B cell (primary cell): ENCODE measurements at regions not wholly inside any gene's neighbourhood (a gene's known extent, or its start where the extent isn't known, plus 50 kb on each side); places are given as distances from the start of the nearest gene placed in this dataset.

Experiments used
- EZH2 ChIP-seq: IDR thresholded peaks from 2 replicates; pipeline ENCODE4 v1.6.1; 2012; ENCODE audit warnings: borderline replicate concordance, low read depth, mild to moderate bottlenecking, moderate library complexity, low read length; ENCODE audit not compliant: insufficient read depth, poor library complexity, severe bottlenecking
- TF ChIP-seq, protein P1 (sequence below): fragments of 200-600 bp; IDR thresholded peaks from one replicate; pipeline ENCODE4 v1.8.0; 2022; ENCODE audit warnings: antibody characterized with exemption, mild to moderate bottlenecking

DNA sequence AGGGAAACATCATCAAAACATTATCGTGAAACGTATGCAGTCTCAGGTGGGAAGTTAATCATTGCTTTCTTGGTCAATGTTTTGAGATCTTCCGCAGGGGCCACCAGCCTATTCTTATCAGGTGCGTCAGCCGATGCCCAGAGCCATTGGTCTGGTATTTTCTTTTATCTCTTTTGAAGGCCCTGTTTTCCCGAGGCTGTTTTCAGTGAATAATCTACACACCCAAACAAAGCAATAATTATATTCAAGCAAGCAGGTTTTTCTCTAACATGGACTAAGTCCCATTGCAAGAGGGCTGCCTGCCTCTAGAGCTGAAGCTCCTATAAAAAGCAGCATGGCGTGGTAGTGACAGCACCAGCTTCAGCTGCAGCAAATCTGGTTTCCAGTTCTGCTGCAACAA is 430.0 kb upstream of the ID2 start:
- TF ChIP-seq, protein P1, sequence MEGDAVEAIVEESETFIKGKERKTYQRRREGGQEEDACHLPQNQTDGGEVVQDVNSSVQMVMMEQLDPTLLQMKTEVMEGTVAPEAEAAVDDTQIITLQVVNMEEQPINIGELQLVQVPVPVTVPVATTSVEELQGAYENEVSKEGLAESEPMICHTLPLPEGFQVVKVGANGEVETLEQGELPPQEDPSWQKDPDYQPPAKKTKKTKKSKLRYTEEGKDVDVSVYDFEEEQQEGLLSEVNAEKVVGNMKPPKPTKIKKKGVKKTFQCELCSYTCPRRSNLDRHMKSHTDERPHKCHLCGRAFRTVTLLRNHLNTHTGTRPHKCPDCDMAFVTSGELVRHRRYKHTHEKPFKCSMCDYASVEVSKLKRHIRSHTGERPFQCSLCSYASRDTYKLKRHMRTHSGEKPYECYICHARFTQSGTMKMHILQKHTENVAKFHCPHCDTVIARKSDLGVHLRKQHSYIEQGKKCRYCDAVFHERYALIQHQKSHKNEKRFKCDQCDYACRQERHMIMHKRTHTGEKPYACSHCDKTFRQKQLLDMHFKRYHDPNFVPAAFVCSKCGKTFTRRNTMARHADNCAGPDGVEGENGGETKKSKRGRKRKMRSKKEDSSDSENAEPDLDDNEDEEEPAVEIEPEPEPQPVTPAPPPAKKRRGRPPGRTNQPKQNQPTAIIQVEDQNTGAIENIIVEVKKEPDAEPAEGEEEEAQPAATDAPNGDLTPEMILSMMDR, result no peak
- TF ChIP-seq EZH2, result no peak
